ENCODE measurements at regions not wholly inside any gene's neighbourhood (a gene's known extent, or its start where the extent isn't known, plus 50 kb on each side); places are given as distances from the start of the nearest gene placed in this dataset.

DNA sequence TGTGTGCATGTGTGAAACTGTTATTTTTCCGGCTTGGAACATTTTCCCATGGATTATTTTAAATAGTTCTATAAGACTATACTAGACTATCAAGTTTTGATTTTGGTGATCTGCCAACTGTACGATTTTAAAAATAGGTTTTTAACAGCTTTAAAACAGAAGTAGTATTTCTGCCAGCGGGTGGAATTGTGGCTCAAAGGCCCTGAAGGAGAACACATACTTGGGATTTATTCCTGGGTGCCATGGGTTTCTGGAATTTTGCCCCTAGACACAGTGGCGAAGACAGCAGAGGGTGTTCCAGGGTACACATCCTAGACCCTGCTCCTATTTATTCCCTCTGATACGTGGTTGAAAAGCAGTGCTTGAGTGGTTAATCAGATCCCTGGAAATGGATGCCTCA is 81.7 kb upstream of the IPO9 start:
- no peak overlapping the region for H3K4me3 ChIP-seq (ENCODE audit: control insufficient read depth, low read depth, low read length)
- TF ChIP-seq, protein P1, sequence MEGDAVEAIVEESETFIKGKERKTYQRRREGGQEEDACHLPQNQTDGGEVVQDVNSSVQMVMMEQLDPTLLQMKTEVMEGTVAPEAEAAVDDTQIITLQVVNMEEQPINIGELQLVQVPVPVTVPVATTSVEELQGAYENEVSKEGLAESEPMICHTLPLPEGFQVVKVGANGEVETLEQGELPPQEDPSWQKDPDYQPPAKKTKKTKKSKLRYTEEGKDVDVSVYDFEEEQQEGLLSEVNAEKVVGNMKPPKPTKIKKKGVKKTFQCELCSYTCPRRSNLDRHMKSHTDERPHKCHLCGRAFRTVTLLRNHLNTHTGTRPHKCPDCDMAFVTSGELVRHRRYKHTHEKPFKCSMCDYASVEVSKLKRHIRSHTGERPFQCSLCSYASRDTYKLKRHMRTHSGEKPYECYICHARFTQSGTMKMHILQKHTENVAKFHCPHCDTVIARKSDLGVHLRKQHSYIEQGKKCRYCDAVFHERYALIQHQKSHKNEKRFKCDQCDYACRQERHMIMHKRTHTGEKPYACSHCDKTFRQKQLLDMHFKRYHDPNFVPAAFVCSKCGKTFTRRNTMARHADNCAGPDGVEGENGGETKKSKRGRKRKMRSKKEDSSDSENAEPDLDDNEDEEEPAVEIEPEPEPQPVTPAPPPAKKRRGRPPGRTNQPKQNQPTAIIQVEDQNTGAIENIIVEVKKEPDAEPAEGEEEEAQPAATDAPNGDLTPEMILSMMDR (conservative IDR thresholded peaks at IDR 0.05; ENCODE audit: control insufficient read depth, insufficient read depth, low read depth, low read length), result no peak
- DNase-seq (ENCODE audit: low read depth), result no peak

DNA sequence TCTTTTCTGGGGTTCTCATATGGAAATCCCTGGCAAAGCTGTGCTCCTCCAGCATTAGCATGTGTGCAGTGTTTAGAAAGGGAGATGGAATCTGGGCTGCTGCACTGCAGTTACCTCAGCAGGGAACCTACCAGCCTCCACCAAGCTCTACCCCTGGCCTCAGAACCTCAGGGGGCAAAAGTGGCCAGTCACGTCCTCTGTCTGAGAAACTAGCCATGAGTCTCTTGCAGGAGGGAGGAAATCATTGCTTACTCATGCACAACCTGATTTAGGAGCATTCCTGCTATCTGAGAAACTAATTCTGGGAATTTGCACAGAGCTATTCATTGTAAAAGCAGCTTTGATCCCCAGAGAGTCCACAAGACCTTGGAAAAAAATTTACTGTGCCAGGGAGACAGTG is 80.6 kb upstream of the IPO9 start:
- DNase-seq (ENCODE audit: low read depth), result peak; percentile 90
- no peak overlapping the region for H3K4me3 ChIP-seq (ENCODE audit: control insufficient read depth, low read depth, low read length)
- TF ChIP-seq, protein P1 (conservative IDR thresholded peaks at IDR 0.05; ENCODE audit: control insufficient read depth, insufficient read depth, low read depth, low read length), result no peak

DNA sequence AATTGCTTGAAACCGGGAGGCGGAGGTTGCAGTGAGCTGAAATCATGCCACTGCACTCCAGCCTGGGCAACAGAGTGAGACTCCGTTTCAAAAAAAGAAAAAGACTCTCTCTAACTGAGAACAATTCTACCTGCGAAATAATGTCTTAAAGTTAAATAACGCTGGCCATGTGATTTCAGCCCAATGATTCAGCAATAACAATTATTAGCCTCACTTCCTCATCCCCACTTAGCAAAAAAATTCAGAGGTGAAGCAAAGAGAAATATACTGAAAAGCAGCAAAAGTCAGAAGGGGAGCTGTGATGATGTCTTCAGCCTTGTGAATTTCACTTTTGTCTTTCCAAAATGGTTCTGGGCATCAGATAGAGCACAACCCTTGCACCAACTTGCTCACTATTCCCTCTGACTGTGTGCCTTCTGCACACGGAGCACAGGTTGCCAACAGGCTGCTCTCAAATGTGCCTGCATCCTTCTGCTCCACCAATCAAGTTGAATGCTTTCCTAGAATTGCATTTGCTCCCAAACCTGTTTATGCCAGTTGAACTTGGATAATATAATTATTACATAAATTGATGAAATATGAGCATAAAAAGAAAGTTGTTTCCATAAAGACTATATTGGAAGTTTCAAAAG is 79.8 kb upstream of the IPO9 start:
- TF ChIP-seq, protein P1 (conservative IDR thresholded peaks at IDR 0.05; ENCODE audit: control insufficient read depth, insufficient read depth, low read depth, low read length), result no peak
- no peak for DNase-seq (ENCODE audit: low read depth)
- H3K4me3 ChIP-seq (ENCODE audit: control insufficient read depth, low read depth, low read length), result no peak overlapping the region

DNA sequence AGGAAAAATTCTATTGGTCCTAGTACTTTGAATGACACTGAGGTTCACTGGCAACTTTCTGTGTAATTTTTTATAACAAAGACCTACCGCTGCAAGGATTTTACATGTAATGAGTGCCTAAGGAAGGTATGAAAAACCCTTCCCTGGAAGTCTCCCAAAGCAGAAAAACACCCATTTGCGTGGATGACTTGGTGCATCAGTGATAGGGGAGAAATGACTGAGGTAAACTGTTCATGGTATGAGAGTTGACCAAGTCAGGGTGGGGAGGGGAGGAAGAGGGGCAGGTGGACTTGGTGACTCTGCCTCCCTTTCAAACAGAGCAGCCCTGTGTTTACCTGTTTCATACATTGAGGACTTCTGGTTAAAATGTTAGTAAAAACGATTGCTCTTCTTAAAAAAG is 78.8 kb upstream of the IPO9 start:
- H3K4me3 ChIP-seq (ENCODE audit: control insufficient read depth, low read depth, low read length), result no peak overlapping the region
- TF ChIP-seq, protein P1 (conservative IDR thresholded peaks at IDR 0.05; ENCODE audit: control insufficient read depth, insufficient read depth, low read depth, low read length), result no peak
- DNase-seq (ENCODE audit: low read depth), result no peak

DNA sequence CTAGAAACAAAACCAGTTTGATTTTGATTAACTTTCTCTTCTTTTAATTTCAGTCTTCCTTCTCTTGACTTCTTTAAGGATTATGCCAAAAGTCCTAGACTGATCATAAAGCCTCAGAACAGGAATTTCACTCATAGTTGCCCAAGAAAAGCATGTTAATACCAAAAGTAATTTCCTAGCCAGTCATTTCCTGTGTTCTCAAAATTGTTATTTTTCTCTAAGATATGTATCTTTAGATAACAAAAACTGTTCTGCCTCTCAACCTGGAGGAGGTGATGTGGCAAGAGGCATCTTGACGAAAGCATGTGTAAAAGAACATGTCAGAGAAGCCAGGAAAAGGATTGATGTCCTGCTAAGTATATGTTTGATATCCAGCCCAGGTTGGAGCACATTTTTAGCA is 78.0 kb upstream of the IPO9 start:
- DNase-seq (ENCODE audit: low read depth), result peak; percentile 57
- no peak overlapping the region for H3K4me3 ChIP-seq (ENCODE audit: control insufficient read depth, low read depth, low read length)
- TF ChIP-seq, protein P1 (conservative IDR thresholded peaks at IDR 0.05; ENCODE audit: control insufficient read depth, insufficient read depth, low read depth, low read length), result no peak

DNA sequence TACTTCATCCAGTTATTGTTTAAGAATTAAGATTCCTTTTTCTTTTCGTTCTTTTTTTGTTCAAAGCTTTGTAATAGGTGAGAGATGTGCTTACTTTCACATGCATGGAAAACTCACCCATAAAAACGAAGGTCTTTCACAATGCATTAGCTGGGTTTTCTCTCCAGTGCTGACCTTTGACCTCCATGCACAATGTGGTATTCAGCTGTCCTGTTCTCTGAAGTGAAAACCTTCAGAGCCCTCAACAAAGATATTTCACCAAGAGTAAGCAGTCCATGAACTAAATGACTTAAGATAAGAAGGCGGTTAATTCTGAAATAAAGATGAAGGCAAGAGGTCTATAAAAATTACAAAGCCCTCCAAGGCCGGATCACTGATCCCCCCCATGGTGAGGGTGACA is 77.1 kb upstream of the IPO9 start:
- TF ChIP-seq, protein P1 (conservative IDR thresholded peaks at IDR 0.05; ENCODE audit: control insufficient read depth, insufficient read depth, low read depth, low read length), result no peak
- H3K4me3 ChIP-seq (ENCODE audit: control insufficient read depth, low read depth, low read length), result no peak overlapping the region
- peak; percentile 55 for DNase-seq (ENCODE audit: low read depth)

DNA sequence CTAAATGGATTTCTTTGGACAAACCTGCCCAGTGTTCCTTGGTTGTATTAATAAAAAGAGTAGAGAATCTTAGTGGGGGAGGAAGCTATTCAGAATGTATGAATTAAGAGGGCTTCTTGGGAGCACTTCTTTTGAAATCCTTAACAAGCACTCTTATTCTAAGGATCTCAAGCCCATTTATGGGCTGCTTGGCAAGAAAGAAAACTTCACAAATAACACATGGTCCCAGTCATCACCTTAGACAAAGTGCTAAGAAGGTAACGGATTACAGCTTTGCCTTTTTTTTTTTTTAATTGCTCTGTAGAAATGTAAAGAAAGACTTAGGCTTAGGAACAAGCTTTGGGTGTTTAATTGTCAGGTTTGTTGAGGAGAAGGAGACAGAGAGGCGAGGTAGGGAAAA is 76.6 kb upstream of the IPO9 start:
- H3K4me3 ChIP-seq (ENCODE audit: control insufficient read depth, low read depth, low read length), result no peak overlapping the region
- DNase-seq (ENCODE audit: low read depth), result no peak
- TF ChIP-seq, protein P1 (conservative IDR thresholded peaks at IDR 0.05; ENCODE audit: control insufficient read depth, insufficient read depth, low read depth, low read length), result no peak
